ENCODE measurements at regions not wholly inside any gene's neighbourhood (a gene's known extent, or its start where the extent isn't known, plus 50 kb on each side); places are given as distances from the start of the nearest gene placed in this dataset.
"Not testable (repeated sequence)": the region's sequence is repeated elsewhere in the genome, so short reads cannot be mapped to it uniquely, and the experiment has no call there.

GRCh38 chr2:7440977-7441376 lies 523.8 kb downstream of the RNF144A start:
- DNase-seq (ENCODE audit: low spot score), result no peak
- Histone ChIP-seq H2AFZ (replicated peaks) (no peak overlapping the region), H3K4me3 (no peak overlapping the region), H3K4me2 (no peak overlapping the region), H3K9me3 (ENCODE audit: low read depth) (no peaks in the 10 kb centered on the region), H4K20me1 (ENCODE audit: low read depth) (no peaks in the 10 kb centered on the region), H3K27me3 (no peaks in the 10 kb centered on the region), H3K4me1 (no peaks in the 10 kb centered on the region), H3K79me2 (ENCODE audit: low read depth) (no peaks in the 10 kb centered on the region), H3K27ac (no peak overlapping the region), H3K9ac (no peak overlapping the region), H3K36me3 (no peaks in the 10 kb centered on the region), H3F3A (ENCODE audit: low read depth) (no peaks in the 10 kb centered on the region)
- H3K36me3 Mint-ChIP-seq, result no peaks in the 10 kb centered on the region
- TF ChIP-seq EZH2 (IDR thresholded peaks at IDR 0.05) (no peak), CTCF (IDR thresholded peaks at IDR 0.05) (no peak)
- H3K27me3 Mint-ChIP-seq (ENCODE audit: insufficient read depth, low read depth), result peaks cover under 1% of the 10 kb centered on the region
- H3K27ac Mint-ChIP-seq, result no peak overlapping the region
- H3K4me3 Mint-ChIP-seq, result no peak overlapping the region
- H3K9me3 Mint-ChIP-seq, result peaks cover 5% of the 10 kb centered on the region
- no peaks in the 10 kb centered on the region for H3K4me1 Mint-ChIP-seq

GRCh38 chr2:7441841-7442240 lies 524.6 kb downstream of the RNF144A start:
- H3K36me3 Mint-ChIP-seq; H3K4me3 ChIP-seq; H3K4me1 ChIP-seq; H3F3A ChIP-seq (ENCODE audit: low read depth); H3K27me3 ChIP-seq; H3K27ac ChIP-seq; H3K9ac ChIP-seq; H3K9me3 ChIP-seq (ENCODE audit: low read depth); H3K4me1 Mint-ChIP-seq; H3K9me3 Mint-ChIP-seq; H3K79me2 ChIP-seq (ENCODE audit: low read depth); DNase-seq (ENCODE audit: low spot score); H2AFZ ChIP-seq (replicated peaks); H4K20me1 ChIP-seq (ENCODE audit: low read depth); H3K27ac Mint-ChIP-seq; H3K4me3 Mint-ChIP-seq; H3K4me2 ChIP-seq; H3K27me3 Mint-ChIP-seq (ENCODE audit: insufficient read depth, low read depth); H3K36me3 ChIP-seq: not testable (repeated sequence)

GRCh38 chr2:7444626-7445025 lies 527.4 kb downstream of the RNF144A start:
- Mint-ChIP-seq H3K36me3 (no peaks in the 10 kb centered on the region), H3K4me1 (peaks cover 4% of the 10 kb centered on the region), H3K9me3 (no peaks in the 10 kb centered on the region), H3K27ac (no peak overlapping the region), H3K4me3 (no peak overlapping the region), H3K27me3 (ENCODE audit: insufficient read depth, low read depth) (peaks cover 3% of the 10 kb centered on the region)
- Histone ChIP-seq H2AFZ (replicated peaks) (no peak overlapping the region), H3K4me3 (no peak overlapping the region), H3K27ac (no peak overlapping the region), H3K27me3 (no peaks in the 10 kb centered on the region), H3K79me2 (ENCODE audit: low read depth) (no peaks in the 10 kb centered on the region), H3K4me1 (no peaks in the 10 kb centered on the region), H3K9me3 (ENCODE audit: low read depth) (no peaks in the 10 kb centered on the region), H3F3A (ENCODE audit: low read depth) (no peaks in the 10 kb centered on the region), H3K4me2 (no peak overlapping the region), H3K9ac (no peak overlapping the region), H3K36me3 (no peaks in the 10 kb centered on the region), H4K20me1 (ENCODE audit: low read depth) (no peaks in the 10 kb centered on the region)
- TF ChIP-seq CTCF (IDR thresholded peaks at IDR 0.05) (no peak), EZH2phosphoT487 (IDR thresholded peaks at IDR 0.05) (no peak), EZH2 (IDR thresholded peaks at IDR 0.05) (no peak)
- DNase-seq (ENCODE audit: low spot score), result no peak

GRCh38 chr2:7448578-7449264 lies 531.5 kb downstream of the RNF144A start:
- Mint-ChIP-seq H3K36me3 (no peaks in the 10 kb centered on the region), H3K4me1 (peaks cover 14% of the 10 kb centered on the region), H3K27ac (no peak overlapping the region), H3K27me3 (ENCODE audit: insufficient read depth, low read depth) (peaks cover 3% of the 10 kb centered on the region), H3K9me3 (no peaks in the 10 kb centered on the region), H3K4me3 (no peak overlapping the region)
- H3K79me2 ChIP-seq (ENCODE audit: low read depth), result no peaks in the 10 kb centered on the region
- no peak overlapping the region for H3K4me3 ChIP-seq
- TF ChIP-seq EZH2phosphoT487 (IDR thresholded peaks at IDR 0.05) (no peak), EZH2 (IDR thresholded peaks at IDR 0.05) (no peak), CTCF (IDR thresholded peaks at IDR 0.05) (no peak)
- no peaks in the 10 kb centered on the region for H4K20me1 ChIP-seq (ENCODE audit: low read depth)
- no peak overlapping the region for H3K9ac ChIP-seq
- no peak overlapping the region for H3K4me2 ChIP-seq
- no peaks in the 10 kb centered on the region for H3F3A ChIP-seq (ENCODE audit: low read depth)
- H3K4me1 ChIP-seq, result no peaks in the 10 kb centered on the region
- H3K27me3 ChIP-seq, result no peaks in the 10 kb centered on the region
- H3K36me3 ChIP-seq, result no peaks in the 10 kb centered on the region
- no peak overlapping the region for H3K27ac ChIP-seq
- H2AFZ ChIP-seq (replicated peaks), result no peak overlapping the region
- no peak for DNase-seq (ENCODE audit: low spot score)
- no peaks in the 10 kb centered on the region for H3K9me3 ChIP-seq (ENCODE audit: low read depth)
